ENCODE measurements at regions not wholly inside any gene's neighbourhood (a gene's known extent, or its start where the extent isn't known, plus 50 kb on each side); places are given as distances from the start of the nearest gene placed in this dataset.
"Not testable (repeated sequence)": the region's sequence is repeated elsewhere in the genome, so short reads cannot be mapped to it uniquely, and the experiment has no call there.

DNA sequence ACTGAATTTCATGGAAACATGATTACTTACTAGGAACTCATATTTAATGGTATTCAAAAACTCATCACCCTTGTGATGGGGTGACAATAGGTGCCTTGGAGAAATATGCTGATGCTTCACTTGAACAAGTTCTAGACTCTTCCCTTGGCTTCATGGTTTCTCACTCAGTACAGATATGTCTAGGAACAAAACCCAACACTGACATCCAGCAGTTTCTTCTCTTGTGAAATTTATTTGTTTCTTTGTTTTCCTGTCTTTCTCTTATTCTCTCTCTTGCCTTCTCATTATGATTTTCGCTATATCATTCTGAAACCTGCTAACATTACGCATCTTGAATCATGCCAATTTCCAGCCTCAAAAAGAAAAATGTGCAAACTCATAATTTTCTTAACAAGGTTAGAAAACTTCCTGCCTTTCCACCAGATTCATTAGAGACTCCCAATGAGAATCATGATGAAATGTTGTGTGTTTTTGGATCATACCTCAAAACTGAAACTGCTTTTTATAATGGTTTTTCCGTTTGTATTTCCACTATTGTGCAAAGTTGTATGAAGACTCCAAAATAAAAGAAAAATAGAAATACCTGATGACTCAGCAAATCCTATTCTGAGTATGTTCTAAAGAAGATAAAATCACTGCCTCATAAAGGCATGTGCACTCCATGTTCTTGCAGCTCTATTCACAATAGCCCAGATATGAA is 1021.5 kb downstream of the TMEM121 start:
- TF ChIP-seq, protein P1, sequence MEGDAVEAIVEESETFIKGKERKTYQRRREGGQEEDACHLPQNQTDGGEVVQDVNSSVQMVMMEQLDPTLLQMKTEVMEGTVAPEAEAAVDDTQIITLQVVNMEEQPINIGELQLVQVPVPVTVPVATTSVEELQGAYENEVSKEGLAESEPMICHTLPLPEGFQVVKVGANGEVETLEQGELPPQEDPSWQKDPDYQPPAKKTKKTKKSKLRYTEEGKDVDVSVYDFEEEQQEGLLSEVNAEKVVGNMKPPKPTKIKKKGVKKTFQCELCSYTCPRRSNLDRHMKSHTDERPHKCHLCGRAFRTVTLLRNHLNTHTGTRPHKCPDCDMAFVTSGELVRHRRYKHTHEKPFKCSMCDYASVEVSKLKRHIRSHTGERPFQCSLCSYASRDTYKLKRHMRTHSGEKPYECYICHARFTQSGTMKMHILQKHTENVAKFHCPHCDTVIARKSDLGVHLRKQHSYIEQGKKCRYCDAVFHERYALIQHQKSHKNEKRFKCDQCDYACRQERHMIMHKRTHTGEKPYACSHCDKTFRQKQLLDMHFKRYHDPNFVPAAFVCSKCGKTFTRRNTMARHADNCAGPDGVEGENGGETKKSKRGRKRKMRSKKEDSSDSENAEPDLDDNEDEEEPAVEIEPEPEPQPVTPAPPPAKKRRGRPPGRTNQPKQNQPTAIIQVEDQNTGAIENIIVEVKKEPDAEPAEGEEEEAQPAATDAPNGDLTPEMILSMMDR (IDR thresholded peaks at IDR 0.05): no peak
- TF ChIP-seq POLR2A (IDR thresholded peaks at IDR 0.05): no peak
- no peak overlapping the region for H3K4me3 ChIP-seq
- no peak overlapping the region for H3K27ac ChIP-seq
- H3K4me1 ChIP-seq: no peaks in the 10 kb centered on the region
- H3K9me3 ChIP-seq: no peaks in the 10 kb centered on the region
- DNase-seq: no peak
- H3K36me3 ChIP-seq: no peaks in the 10 kb centered on the region
- H3K27me3 ChIP-seq: no peaks in the 10 kb centered on the region
- intact Hi-C loops (cut with DNase I; ENCODE audit: low total_unique reads): no loop called here

DNA sequence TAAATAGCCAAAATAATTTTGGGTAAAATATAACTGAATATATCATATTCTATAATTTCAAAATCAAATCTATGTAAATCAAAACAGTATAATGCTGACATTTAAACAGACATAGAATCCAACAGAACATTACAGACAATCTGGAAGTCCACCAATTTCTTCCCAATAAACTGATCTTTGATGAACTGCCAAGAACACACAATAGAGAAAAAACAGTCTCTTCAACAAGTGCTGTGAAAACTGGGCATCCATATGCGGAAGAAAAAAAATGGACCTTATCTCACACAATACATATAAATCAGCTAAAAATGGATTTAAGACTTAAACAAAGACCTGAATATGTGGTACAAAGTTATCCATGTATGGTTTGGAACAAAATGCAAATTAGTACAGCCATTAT is 1022.7 kb downstream of the TMEM121 start:
- H3K27ac ChIP-seq: no peak overlapping the region
- H3K9me3 ChIP-seq: no peaks in the 10 kb centered on the region
- H3K4me3 ChIP-seq: no peak overlapping the region
- no peaks in the 10 kb centered on the region for H3K27me3 ChIP-seq
- no peak for DNase-seq
- intact Hi-C loops (cut with DNase I; ENCODE audit: low total_unique reads): no loop called here
- no peaks in the 10 kb centered on the region for H3K4me1 ChIP-seq
- no peak for TF ChIP-seq POLR2A (IDR thresholded peaks at IDR 0.05)
- TF ChIP-seq, protein P1 (IDR thresholded peaks at IDR 0.05): no peak
- no peaks in the 10 kb centered on the region for H3K36me3 ChIP-seq

DNA sequence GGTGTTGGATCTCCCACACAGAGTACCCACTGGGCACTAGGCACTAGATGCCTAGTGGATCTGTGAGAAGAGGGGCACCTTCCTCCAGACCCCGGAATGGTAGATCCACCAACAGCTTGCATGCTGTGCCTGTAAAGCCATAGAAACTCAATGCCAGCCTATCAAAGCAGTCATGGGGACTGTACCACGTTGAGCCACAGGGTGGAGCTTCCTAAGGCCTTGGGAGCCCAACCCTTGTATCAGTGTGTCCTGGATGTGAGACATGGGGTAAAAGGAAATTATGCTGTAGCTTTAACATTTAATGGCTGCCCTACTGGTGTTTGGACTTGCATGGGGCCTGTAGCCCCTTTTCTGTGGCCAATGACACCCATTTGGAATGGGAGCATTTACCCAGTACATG is 1024.9 kb downstream of the TMEM121 start:
- Histone ChIP-seq H3K4me3 (no peak overlapping the region), H3K36me3 (no peaks in the 10 kb centered on the region), H3K9me3 (no peaks in the 10 kb centered on the region), H3K27me3 (no peaks in the 10 kb centered on the region), H3K4me1 (no peaks in the 10 kb centered on the region), H3K27ac (no peak overlapping the region)
- no peak for DNase-seq
- no peak for TF ChIP-seq POLR2A (IDR thresholded peaks at IDR 0.05)
- TF ChIP-seq, protein P1 (IDR thresholded peaks at IDR 0.05): no peak
- intact Hi-C loops (cut with DNase I; ENCODE audit: low total_unique reads): no loop called here

DNA sequence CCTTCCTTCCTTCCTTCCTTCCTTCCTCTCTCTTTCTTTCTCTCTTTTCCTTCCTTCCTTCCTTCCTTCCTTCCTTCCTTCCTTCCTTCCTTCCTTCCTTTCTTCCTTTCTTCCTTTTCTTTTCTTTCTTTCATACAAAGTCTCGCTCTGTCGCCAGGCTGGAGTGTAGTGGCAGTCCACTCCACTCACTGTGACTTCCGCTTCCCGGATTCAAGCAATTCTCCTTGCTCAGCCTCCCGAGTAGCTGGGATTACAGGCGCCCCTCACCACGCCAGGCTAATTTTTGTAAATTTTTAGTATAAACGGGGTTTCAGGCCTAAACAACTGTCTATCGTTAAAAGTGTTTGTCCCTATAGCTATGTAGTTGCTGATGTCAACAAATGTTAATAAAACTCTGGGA is 1029.8 kb downstream of the TMEM121 start:
- DNase-seq; H3K27me3 ChIP-seq; H3K4me1 ChIP-seq; H3K9me3 ChIP-seq; H3K36me3 ChIP-seq; H3K4me3 ChIP-seq; H3K27ac ChIP-seq; intact Hi-C loops (cut with DNase I; ENCODE audit: low total_unique reads): not testable (repeated sequence)

DNA sequence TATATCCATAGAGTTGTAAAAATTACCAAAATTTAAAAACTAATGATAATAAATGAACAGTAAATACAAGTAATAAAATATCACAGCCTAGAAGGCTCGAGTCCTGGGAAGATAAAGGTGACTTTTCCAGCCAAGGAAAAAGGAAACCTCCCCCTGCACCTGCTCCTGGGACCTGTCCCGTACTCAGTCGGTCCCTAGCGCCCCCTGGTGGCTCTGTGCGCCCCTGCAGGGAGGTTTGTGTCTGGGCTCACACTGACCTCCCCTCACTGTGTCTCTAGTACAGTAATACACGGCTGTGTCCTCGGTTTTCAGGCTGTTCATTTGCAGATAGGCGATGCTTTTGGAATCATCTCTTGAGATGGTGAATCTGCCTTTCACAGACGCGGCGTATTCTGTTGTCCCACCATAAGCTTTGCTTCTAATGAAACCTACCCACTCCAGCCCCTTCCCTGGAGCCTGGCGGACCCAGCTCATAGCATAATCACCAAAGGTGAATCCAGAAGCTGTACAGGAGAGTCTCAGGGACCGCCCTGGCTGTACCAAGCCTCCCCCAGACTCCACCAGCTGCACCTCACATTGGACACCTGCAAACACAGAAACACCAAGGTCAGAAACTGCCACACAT is 1030.4 kb downstream of the TMEM121 start:
- TF ChIP-seq, protein P1 (IDR thresholded peaks at IDR 0.05): no peak
- no peak for TF ChIP-seq POLR2A (IDR thresholded peaks at IDR 0.05)
- no peak overlapping the region for H3K4me3 ChIP-seq
- H3K27ac ChIP-seq: no peak overlapping the region
- no peaks in the 10 kb centered on the region for H3K9me3 ChIP-seq
- no peaks in the 10 kb centered on the region for H3K27me3 ChIP-seq
- DNase-seq: no peak
- no peaks in the 10 kb centered on the region for H3K36me3 ChIP-seq
- intact Hi-C loops (cut with DNase I; ENCODE audit: low total_unique reads): no loop called here
- no peaks in the 10 kb centered on the region for H3K4me1 ChIP-seq
